ENCODE measurements at regions not wholly inside any gene's neighbourhood (a gene's known extent, or its start where the extent isn't known, plus 50 kb on each side); places are given as distances from the start of the nearest gene placed in this dataset.

DNA sequence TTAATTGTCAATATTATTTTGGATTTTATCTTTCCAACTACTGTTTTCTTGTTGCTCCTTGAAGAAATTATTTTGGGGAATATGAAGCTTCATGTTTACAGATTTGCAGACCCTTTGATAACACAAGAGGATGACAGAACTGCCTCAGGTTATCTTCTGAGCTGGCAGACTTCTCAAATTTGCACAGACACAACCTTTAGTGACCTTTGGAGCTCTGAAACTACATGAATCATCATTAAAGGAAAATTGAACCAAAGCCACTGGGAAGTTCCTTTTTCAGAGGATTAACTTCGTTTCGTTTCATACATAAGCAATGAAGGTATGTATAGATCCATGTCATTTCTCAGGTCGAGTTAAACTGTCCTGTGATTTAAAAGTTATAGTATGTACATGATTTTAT lies 85.9 kb downstream of the FBXO5 start:
- Histone ChIP-seq H3K9me3 (ENCODE audit: low read length) (no peaks in the 10 kb centered on the region), H3K27ac (ENCODE audit: low read depth, low read length, poor library complexity, severe bottlenecking) (no peak overlapping the region), H3K4me1 (ENCODE audit: insufficient read depth, low read length, poor library complexity, severe bottlenecking) (no peaks in the 10 kb centered on the region), H3K9me2 (ENCODE audit: insufficient read depth, low read length) (no peaks in the 10 kb centered on the region), H2AFZ (ENCODE audit: low read length) (no peak overlapping the region), H3K79me2 (ENCODE audit: insufficient read depth, low read depth, low read length) (no peaks in the 10 kb centered on the region), H4K20me1 (ENCODE audit: insufficient read depth, low read length) (no peaks in the 10 kb centered on the region), H3K4me2 (ENCODE audit: low read length) (no peak overlapping the region), H3K4me3 (ENCODE audit: low read depth, low read length, poor library complexity, severe bottlenecking) (no peak overlapping the region), H3K36me3 (ENCODE audit: insufficient read depth, low read length) (no peaks in the 10 kb centered on the region)
- CTCF ChIA-PET (ENCODE audit: unreplicated experiment), result no interaction called here
- POLR2A ChIA-PET, result interaction anchor here (0.5 kb wide), 1 partner anchor 1617 kb away, joined by 3 read pairs; no protein-coding TSS in a partner anchor
- intact Hi-C loops (cut with micrococcal nuclease; ENCODE audit: unreplicated experiment), result no loop called here
- BruUV-seq (replicated peaks), result no TSS peak
- TF ChIP-seq, protein P1, sequence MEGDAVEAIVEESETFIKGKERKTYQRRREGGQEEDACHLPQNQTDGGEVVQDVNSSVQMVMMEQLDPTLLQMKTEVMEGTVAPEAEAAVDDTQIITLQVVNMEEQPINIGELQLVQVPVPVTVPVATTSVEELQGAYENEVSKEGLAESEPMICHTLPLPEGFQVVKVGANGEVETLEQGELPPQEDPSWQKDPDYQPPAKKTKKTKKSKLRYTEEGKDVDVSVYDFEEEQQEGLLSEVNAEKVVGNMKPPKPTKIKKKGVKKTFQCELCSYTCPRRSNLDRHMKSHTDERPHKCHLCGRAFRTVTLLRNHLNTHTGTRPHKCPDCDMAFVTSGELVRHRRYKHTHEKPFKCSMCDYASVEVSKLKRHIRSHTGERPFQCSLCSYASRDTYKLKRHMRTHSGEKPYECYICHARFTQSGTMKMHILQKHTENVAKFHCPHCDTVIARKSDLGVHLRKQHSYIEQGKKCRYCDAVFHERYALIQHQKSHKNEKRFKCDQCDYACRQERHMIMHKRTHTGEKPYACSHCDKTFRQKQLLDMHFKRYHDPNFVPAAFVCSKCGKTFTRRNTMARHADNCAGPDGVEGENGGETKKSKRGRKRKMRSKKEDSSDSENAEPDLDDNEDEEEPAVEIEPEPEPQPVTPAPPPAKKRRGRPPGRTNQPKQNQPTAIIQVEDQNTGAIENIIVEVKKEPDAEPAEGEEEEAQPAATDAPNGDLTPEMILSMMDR (conservative IDR thresholded peaks at IDR 0.05; ENCODE audit: low read length), result no peak
- TF ChIP-seq EZH2phosphoT487 (IDR thresholded peaks at IDR 0.05; ENCODE audit: borderline replicate concordance, low read depth, low read length), result no peak
- DNase-seq (ENCODE audit: low spot score), result no peak

DNA sequence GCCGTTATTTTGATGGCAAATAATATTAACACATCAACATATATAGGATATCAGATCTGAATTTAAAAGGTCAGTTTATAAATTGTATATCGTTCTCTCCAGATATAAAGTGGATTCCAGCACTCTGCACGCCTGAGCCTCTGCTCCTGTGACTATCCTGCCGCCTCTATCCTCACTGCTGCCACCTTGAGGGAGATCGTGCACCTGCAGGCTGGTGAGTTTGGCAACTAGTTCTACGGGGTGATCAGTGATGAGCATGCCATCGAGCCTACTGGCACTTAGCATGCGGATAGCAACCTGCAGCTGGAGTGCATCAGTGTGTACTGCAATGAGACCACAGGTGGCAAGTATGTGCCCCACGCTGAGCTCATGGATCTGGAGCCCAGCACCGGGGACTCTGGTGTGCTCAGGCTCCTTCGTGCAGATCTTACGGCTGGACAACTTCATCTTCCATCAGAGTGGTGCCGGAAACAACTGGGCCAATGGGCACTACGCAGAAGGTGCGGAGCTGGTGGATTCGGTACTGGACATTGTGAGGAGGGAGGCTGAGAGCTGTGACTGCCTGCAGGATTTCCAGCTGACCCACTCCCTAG lies 84.9 kb downstream of the FBXO5 start:
- POLR2A ChIA-PET, result interaction anchor here (0.5 kb wide), 1 partner anchor 1618 kb away, joined by 3 read pairs; no protein-coding TSS in a partner anchor
- TF ChIP-seq EZH2phosphoT487 (IDR thresholded peaks at IDR 0.05; ENCODE audit: borderline replicate concordance, low read depth, low read length), result no peak
- TF ChIP-seq, protein P1 (conservative IDR thresholded peaks at IDR 0.05; ENCODE audit: low read length), result peak; percentile 88
- Histone ChIP-seq H4K20me1 (ENCODE audit: insufficient read depth, low read length) (no peaks in the 10 kb centered on the region), H3K36me3 (ENCODE audit: insufficient read depth, low read length) (no peaks in the 10 kb centered on the region), H2AFZ (ENCODE audit: low read length) (no peak overlapping the region), H3K27ac (ENCODE audit: low read depth, low read length, poor library complexity, severe bottlenecking) (no peak overlapping the region), H3K9me3 (ENCODE audit: low read length) (no peaks in the 10 kb centered on the region), H3K4me1 (ENCODE audit: insufficient read depth, low read length, poor library complexity, severe bottlenecking) (no peaks in the 10 kb centered on the region), H3K9me2 (ENCODE audit: insufficient read depth, low read length) (no peaks in the 10 kb centered on the region), H3K4me3 (ENCODE audit: low read depth, low read length, poor library complexity, severe bottlenecking) (no peak overlapping the region), H3K79me2 (ENCODE audit: insufficient read depth, low read depth, low read length) (no peaks in the 10 kb centered on the region), H3K4me2 (ENCODE audit: low read length) (no peak overlapping the region)
- peak; percentile 49 for DNase-seq (ENCODE audit: low spot score)
- BruUV-seq (replicated peaks), result no TSS peak
- CTCF ChIA-PET (ENCODE audit: unreplicated experiment), result no interaction called here
- intact Hi-C loops (cut with micrococcal nuclease; ENCODE audit: unreplicated experiment), result no loop called here

DNA sequence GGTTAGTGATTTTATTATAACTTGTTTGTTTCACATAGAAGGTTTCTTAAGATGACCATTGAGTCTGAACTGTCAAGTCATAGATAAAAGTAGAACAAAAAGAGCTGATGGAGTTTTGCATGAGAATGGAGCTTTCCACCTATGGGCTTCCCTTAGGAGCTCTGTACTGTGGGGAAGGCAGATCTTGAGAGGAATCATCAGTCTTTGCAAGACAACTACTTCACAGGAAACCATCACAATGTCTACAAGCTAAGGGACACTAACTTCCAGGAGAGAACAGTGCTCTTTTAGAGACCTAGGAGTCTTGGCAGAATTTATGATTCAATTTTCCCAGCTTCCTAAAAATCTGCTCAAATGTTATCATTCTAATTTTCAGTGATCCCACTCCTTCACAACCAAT lies 78.2 kb downstream of the FBXO5 start:
- no peaks in the 10 kb centered on the region for H3K9me2 ChIP-seq (ENCODE audit: insufficient read depth, low read length)
- H3K4me2 ChIP-seq (ENCODE audit: low read length), result no peak overlapping the region
- no peaks in the 10 kb centered on the region for H3K79me2 ChIP-seq (ENCODE audit: insufficient read depth, low read depth, low read length)
- H2AFZ ChIP-seq (ENCODE audit: low read length), result no peak overlapping the region
- H3K4me1 ChIP-seq (ENCODE audit: insufficient read depth, low read length, poor library complexity, severe bottlenecking), result no peaks in the 10 kb centered on the region
- TF ChIP-seq, protein P1 (conservative IDR thresholded peaks at IDR 0.05; ENCODE audit: low read length), result no peak
- TF ChIP-seq EZH2phosphoT487 (IDR thresholded peaks at IDR 0.05; ENCODE audit: borderline replicate concordance, low read depth, low read length), result no peak
- BruUV-seq (replicated peaks), result no TSS peak
- H3K36me3 ChIP-seq (ENCODE audit: insufficient read depth, low read length), result no peaks in the 10 kb centered on the region
- H3K9me3 ChIP-seq (ENCODE audit: low read length), result no peaks in the 10 kb centered on the region
- no peak overlapping the region for H3K27ac ChIP-seq (ENCODE audit: low read depth, low read length, poor library complexity, severe bottlenecking)
- POLR2A ChIA-PET, result interaction anchor here (0.5 kb wide), 1 partner anchor 26 kb away, joined by 3 read pairs; no protein-coding TSS in a partner anchor
- intact Hi-C loops (cut with micrococcal nuclease; ENCODE audit: unreplicated experiment), result no loop called here
- CTCF ChIA-PET (ENCODE audit: unreplicated experiment), result no interaction called here
- no peaks in the 10 kb centered on the region for H4K20me1 ChIP-seq (ENCODE audit: insufficient read depth, low read length)
- DNase-seq (ENCODE audit: low spot score), result no peak
- no peak overlapping the region for H3K4me3 ChIP-seq (ENCODE audit: low read depth, low read length, poor library complexity, severe bottlenecking)
